Sigmoid colon (tissue), 6 donors: ENCODE measurements at regions not wholly inside any gene's neighbourhood (a gene's known extent, or its start where the extent isn't known, plus 50 kb on each side); places are given as distances from the start of the nearest gene placed in this dataset.

ENCODE experiments used
- DNase-seq: peaks from one replicate; pipeline ENCODE4 v3.0.0-alpha.2; 2019
- H3K27ac ChIP-seq, 4 donors: fragments of 200-600 bp; sonication (generic); one replicate each; pipeline ENCODE4 v1.5.1; 2016 to 2019; ENCODE audit warnings: mild to moderate bottlenecking in 1 of 4
- H3K27me3 ChIP-seq, 3 donors: fragments of 200-600 bp; sonication (generic); one replicate each; pipeline ENCODE4 v1.5.1; 2019; ENCODE audit warnings: mild to moderate bottlenecking in 1 of 3
- H3K36me3 ChIP-seq, 4 donors: fragments of 200-600 bp; sonication (generic); one replicate each; pipeline ENCODE4 v1.5.1; 2016 to 2019
- H3K4me1 ChIP-seq, 4 donors: fragments of 200-600 bp; sonication (generic); one replicate each; pipeline ENCODE4 v1.5.1; 2017 to 2019
- H3K4me3 ChIP-seq, 4 donors: fragments of 200-600 bp; sonication (generic); one replicate each; pipeline ENCODE4 v1.5.1; 2017 to 2019; ENCODE audit warnings: mild to moderate bottlenecking in 2 of 4, moderate library complexity in 1 of 4
- H3K9me3 ChIP-seq, 4 donors: fragments of 200-600 bp in 3 of 4; sonication (generic) in 3 of 4; one replicate each; pipeline versions ENCODE4 v1.5.1 to v1.6.1; 2013 to 2019
- CTCF ChIP-seq, 4 experiments: fragments of 450-650 bp in 3 of 4; fragments of 200-600 bp in 1 of 4; IDR thresholded peaks; one replicate each; pipeline ENCODE4 v1.5.1; 2016 to 2019; ENCODE audit warnings: antibody characterized with exemption in 4 of 4, mild to moderate bottlenecking in 3 of 4, moderate library complexity in 2 of 4
- EP300 ChIP-seq, 4 donors: sonication (generic); formaldehyde crosslinking; IDR thresholded peaks; one replicate each; pipeline ENCODE4 v1.6.1; 2017; ENCODE audit warnings: antibody characterized with exemption in 4 of 4
- POLR2A ChIP-seq, 2 donors: fragments of 450-650 bp; IDR thresholded peaks; one replicate each; pipeline ENCODE4 v1.6.1; 2016; ENCODE audit warnings: antibody characterized with exemption in 2 of 2, mild to moderate bottlenecking in 2 of 2, moderate library complexity in 2 of 2
- POLR2AphosphoS5 ChIP-seq, 4 donors: sonication (generic); formaldehyde crosslinking; IDR thresholded peaks; one replicate each; pipeline ENCODE4 v1.6.1; 2017; ENCODE audit warnings: antibody characterized with exemption in 4 of 4
- WGBS, 2 donors: extraction: QIAGEN DNeasy Blood & Tissue Kit; methylation state at CpG; one replicate each; pipeline ENCODE4 v1.1.7; 2013; 5-methylcytosine and 5-hydroxymethylcytosine counted together
- intact Hi-C: fragments of 100-400 bp; cut with DNase I; formaldehyde crosslinking; loops from one replicate; pipeline ENCODE4 v1.15.1; 2023
- donor health status: healthy with polysubstance abuse.
- donor health status: healthy.

GRCh38 chr2:37852585-37853014 lies 72.5 kb upstream of the RMDN2 start:
- Histone ChIP-seq H3K4me1 (peaks cover 0 to 57% (median 38%) of the 10 kb centered on the region in 4 donors), H3K27me3 (no peaks in the 10 kb centered on the region), H3K9me3 (no peaks in the 10 kb centered on the region), H3K4me3 (no peak overlapping the region), H3K27ac (peak overlapping the region in 3 of 4 donors; percentile 13 to 60 (median 54)), H3K36me3 (no peaks in the 10 kb centered on the region)
- no peak for DNase-seq
- intact Hi-C loops = no loop called here
- WGBS, 2 donors = 90 to 99% methylated on average over 1 of the region's 1 CpG
- no peak for TF ChIP-seq POLR2AphosphoS5 (IDR thresholded peaks at IDR 0.05)
- no peak for TF ChIP-seq POLR2A (IDR thresholded peaks at IDR 0.05)
- no peak for TF ChIP-seq EP300 (IDR thresholded peaks at IDR 0.05)
- no peak for TF ChIP-seq CTCF (IDR thresholded peaks at IDR 0.05)

- Histone ChIP-seq H3K27me3 (no peaks in the 10 kb centered on the region), H3K27ac (peak overlapping the region; percentile 74 to 90 (median 86)), H3K4me3 (no peak overlapping the region), H3K4me1 (peaks cover 0 to 71% (median 54%) of the 10 kb centered on the region in 4 donors), H3K9me3 (no peaks in the 10 kb centered on the region), H3K36me3 (no peaks in the 10 kb centered on the region)
- no peak for DNase-seq
- intact Hi-C loops = loop anchor here (5.0 kb wide), 1 partner anchor 77 kb away; no protein-coding TSS in a partner anchor
- TF ChIP-seq POLR2A (IDR thresholded peaks at IDR 0.05) (no peak), POLR2AphosphoS5 (IDR thresholded peaks at IDR 0.05) (no peak), CTCF (IDR thresholded peaks at IDR 0.05) (no peak), EP300 (IDR thresholded peaks at IDR 0.05) (no peak)
- 91 to 93% methylated on average over 7 of the region's 7 CpGs for whole genome bisulfite sequencing, 2 donors
Measured at GRCh38 chr2:37854676-37855282, 70.3 kb upstream of the RMDN2 start.

- H3K4me3 ChIP-seq = no peak overlapping the region
- no peaks in the 10 kb centered on the region for H3K27me3 ChIP-seq
- H3K4me1 ChIP-seq = peaks cover 0 to 71% (median 54%) of the 10 kb centered on the region in 4 donors
- DNase-seq = peak; percentile 73
- 60 to 84% methylated on average over 13 of the region's 13 CpGs for WGBS, 2 donors
- H3K36me3 ChIP-seq = no peaks in the 10 kb centered on the region
- TF ChIP-seq POLR2AphosphoS5 (IDR thresholded peaks at IDR 0.05) (no peak), POLR2A (IDR thresholded peaks at IDR 0.05) (no peak), CTCF (IDR thresholded peaks at IDR 0.05) (no peak), EP300 (IDR thresholded peaks at IDR 0.05) (no peak)
- intact Hi-C loops = loop anchor here (5.0 kb wide), 1 partner anchor 78 kb away; no protein-coding TSS in a partner anchor
- H3K27ac ChIP-seq = peak overlapping the region; percentile 74 to 90 (median 86)
- no peaks in the 10 kb centered on the region for H3K9me3 ChIP-seq
Measured at GRCh38 chr2:37855283-37856041, 69.6 kb upstream of the RMDN2 start.

- no peaks in the 10 kb centered on the region for H3K9me3 ChIP-seq
- WGBS, 2 donors = 54 to 76% methylated on average over 7 of the region's 7 CpGs
- no peaks in the 10 kb centered on the region for H3K36me3 ChIP-seq
- no peak for TF ChIP-seq POLR2A (IDR thresholded peaks at IDR 0.05)
- TF ChIP-seq POLR2AphosphoS5 (IDR thresholded peaks at IDR 0.05) = peak; percentile 50 to 89 (median 68)
- TF ChIP-seq EP300 (IDR thresholded peaks at IDR 0.05) = peak in 2 of 4 donors; percentile 76 to 82
- H3K4me3 ChIP-seq = no peak overlapping the region
- peaks cover 0 to 67% (median 50%) of the 10 kb centered on the region in 4 donors for H3K4me1 ChIP-seq
- H3K27me3 ChIP-seq = no peaks in the 10 kb centered on the region
- intact Hi-C loops = loop anchor here (5.0 kb wide), 1 partner anchor 79 kb away; no protein-coding TSS in a partner anchor
- peak; percentile 71 for DNase-seq
- H3K27ac ChIP-seq = peak overlapping the region; percentile 74 to 90 (median 86)
Measured at GRCh38 chr2:37856101-37856751, 68.9 kb upstream of the RMDN2 start.
